Endothelial cell of umbilical vein (primary cell): ENCODE measurements at regions not wholly inside any gene's neighbourhood (a gene's known extent, or its start where the extent isn't known, plus 50 kb on each side); places are given as distances from the start of the nearest gene placed in this dataset.

Experiments used
- BruUV-seq: library from RNA; stranded (reverse); fragments of 400-500 nt; replicated peaks from 2 replicates; lab custom pipeline; 2021; lab: Mats Ljungman, UMichigan
- CTCF ChIA-PET: fragments of 300-600, 350-600 bp; sonication (Branson Sonifier 250); formaldehyde crosslinking; loops from one replicate; lab custom pipeline; 2021; ENCODE audit warnings: antibody characterized with exemption, inconsistent platforms; lab: Charles Lee
- POLR2A ChIA-PET: fragments of 300-600, 350-600 bp; sonication (Branson Sonifier 250); formaldehyde crosslinking; loops from one replicate; lab custom pipeline; 2021; ENCODE audit warnings: antibody characterized with exemption, inconsistent platforms; lab: Charles Lee
- DNase-seq: peaks from one replicate; pipeline ENCODE4 v3.0.0-alpha.2; 2011; ENCODE audit warnings: low read depth, low spot score
- FAIRE-seq: peaks from 2 replicates; lab custom pipeline; 2011; peaks lifted over from hg19 to GRCh38; lab: Jason Lieb, UNC
- H2AFZ ChIP-seq: 2 replicates; pipeline ENCODE4 v1.6.0; 2012; ENCODE audit warnings: low read depth, low read length, control low read depth, inconsistent platforms
- H3K27ac ChIP-seq: 2 replicates; pipeline ENCODE4 v1.5.1; 2011; ENCODE audit warnings: low read depth, mild to moderate bottlenecking, control low read depth, low read length, moderate library complexity; ENCODE audit not compliant: insufficient read depth
- H3K27me3 ChIP-seq, 2 experiments: 2 replicates each; pipeline versions ENCODE4 v1.6.0 to v1.6.1; 2011; ENCODE audit warnings: low read length in 2 of 2, mixed read lengths in 1 of 2; ENCODE audit not compliant: control insufficient read depth in 2 of 2, insufficient read depth in 2 of 2
- H3K36me3 ChIP-seq, 2 experiments: 2 replicates in 1 of 2; 3 replicates in 1 of 2; pipeline ENCODE4 v1.5.1; 2011; ENCODE audit warnings: low read length in 2 of 2, mild to moderate bottlenecking in 1 of 2, moderate library complexity in 1 of 2; ENCODE audit not compliant: control insufficient read depth in 2 of 2, insufficient read depth in 2 of 2; ENCODE audit errors: extremely low read depth in 1 of 2
- H3K4me1 ChIP-seq: 3 replicates; pipeline ENCODE4 v1.5.1; 2011; ENCODE audit warnings: mild to moderate bottlenecking, low read length; ENCODE audit not compliant: control insufficient read depth, insufficient read depth; ENCODE audit errors: extremely low read depth
- H3K4me2 ChIP-seq: 2 replicates; pipeline ENCODE4 v1.6.1; 2011; ENCODE audit warnings: low read length, control low read depth, mixed read lengths; ENCODE audit not compliant: insufficient read depth
- H3K4me3 ChIP-seq, 3 experiments: fragments of 200-600 bp in 1 of 3; sonication (generic), shearing (Covaris generic) in 1 of 3; replicated peaks in 1 of 3; 2 replicates each; pipeline ENCODE4 v1.5.1; 2011 to 2016; ENCODE audit warnings: control low read depth in 3 of 3, low read length in 3 of 3, mild to moderate bottlenecking in 2 of 3, inconsistent platforms in 1 of 3, low read depth in 1 of 3, moderate library complexity in 1 of 3; ENCODE audit not compliant: insufficient read depth in 1 of 3
- H3K79me2 ChIP-seq: 2 replicates; pipeline ENCODE4 v1.6.0; 2012; ENCODE audit warnings: low read length, inconsistent platforms; ENCODE audit not compliant: control insufficient read depth, insufficient read depth
- H3K9ac ChIP-seq: replicated peaks from 2 replicates; pipeline ENCODE3; 2011; ENCODE audit warnings: low read length, control low read depth; ENCODE audit not compliant: insufficient read depth; ENCODE audit errors: extremely low read depth
- H3K9me1 ChIP-seq: replicated peaks from 3 replicates; pipeline ENCODE4 v1.6.0; 2011; ENCODE audit warnings: mild to moderate bottlenecking, low read length; ENCODE audit not compliant: control insufficient read depth, insufficient read depth; ENCODE audit errors: extremely low read depth
- H3K9me3 ChIP-seq: replicated peaks from 2 replicates; pipeline ENCODE4 v1.5.1; 2012; ENCODE audit warnings: low read length, inconsistent platforms; ENCODE audit not compliant: control insufficient read depth, insufficient read depth
- H4K20me1 ChIP-seq: replicated peaks from 2 replicates; pipeline ENCODE3; 2011; ENCODE audit warnings: mild to moderate bottlenecking, low read length; ENCODE audit not compliant: control insufficient read depth, insufficient read depth; ENCODE audit errors: extremely low read depth
- EZH2 ChIP-seq: IDR thresholded peaks from 2 replicates; pipeline ENCODE4 v1.6.1; 2012; ENCODE audit warnings: borderline replicate concordance, low read depth, mild to moderate bottlenecking, moderate library complexity, low read length, inconsistent platforms; ENCODE audit not compliant: severe bottlenecking
- FOS ChIP-seq: IDR thresholded peaks from 2 replicates; pipeline ENCODE4 v1.6.1; 2011; ENCODE audit warnings: mild to moderate bottlenecking, low read length, moderate library complexity, borderline replicate concordance; ENCODE audit not compliant: insufficient read depth
- GATA2 ChIP-seq: IDR thresholded peaks from 2 replicates; pipeline ENCODE4 v1.7.0; 2011; ENCODE audit warnings: low read depth, mild to moderate bottlenecking, moderate library complexity, mixed read lengths, low read length; ENCODE audit not compliant: insufficient read length, insufficient read depth
- JUN ChIP-seq: IDR thresholded peaks from 2 replicates; pipeline ENCODE4 v1.6.1; 2011; ENCODE audit warnings: borderline replicate concordance, low read depth; ENCODE audit not compliant: insufficient read length, insufficient read depth
- MYC ChIP-seq: IDR thresholded peaks from one replicate; pipeline ENCODE4 v1.6.1; 2011; ENCODE audit warnings: mild to moderate bottlenecking, low read depth, low read length
- POLR2A ChIP-seq: IDR thresholded peaks from 2 replicates; pipeline ENCODE4 v1.6.1; 2012; ENCODE audit warnings: low read depth, mild to moderate bottlenecking, control low read depth, low read length
- POLR2AphosphoS5 ChIP-seq: IDR thresholded peaks from 2 replicates; pipeline ENCODE4 v1.6.1; 2012; ENCODE audit warnings: low read depth, mild to moderate bottlenecking, control low read depth, low read length, moderate library complexity; ENCODE audit not compliant: insufficient read depth
- dilution Hi-C: fragments of 300-500 bp; cut with MboI; formaldehyde crosslinking; loops from one replicate; pipeline ENCODE4 v1.15.0; 2019; ENCODE audit warnings: low sequenced_read_pairs; ENCODE audit not compliant: extremely low pct_ligation_motif_present
- intact Hi-C: fragments of 100-400 bp; cut with micrococcal nuclease; formaldehyde crosslinking; loops from one replicate; pipeline ENCODE4 v1.10.0; 2022
- TF ChIP-seq, protein P1 (sequence below), 2 donors: IDR thresholded peaks; 1 replicate in 1 of 2; 2 replicates in 1 of 2; pipeline ENCODE4 v1.5.1; 2011; ENCODE audit warnings: low read length in 2 of 2, mild to moderate bottlenecking in 2 of 2, moderate library complexity in 2 of 2, control low read depth in 1 of 2, inconsistent platforms in 1 of 2, low read depth in 1 of 2; ENCODE audit not compliant: insufficient read depth in 1 of 2; ENCODE audit errors: extremely low read depth in 1 of 2
- TF ChIP-seq, protein P2 (sequence below): IDR thresholded peaks from 2 replicates; pipeline ENCODE4 v1.6.1; 2011; ENCODE audit not compliant: insufficient read depth, insufficient read length

- Histone ChIP-seq H3K36me3 (no peaks in the 10 kb centered on the region), H2AFZ (no peak overlapping the region), H3K9ac (no peak overlapping the region), H3K27ac (no peak overlapping the region), H3K27me3 (no peaks in the 10 kb centered on the region), H3K4me3 (no peak overlapping the region), H3K4me1 (no peaks in the 10 kb centered on the region), H3K9me3 (no peaks in the 10 kb centered on the region), H3K79me2 (no peaks in the 10 kb centered on the region), H3K9me1 (no peaks in the 10 kb centered on the region), H3K4me2 (no peak overlapping the region), H4K20me1 (no peaks in the 10 kb centered on the region)
- CTCF ChIA-PET = no interaction called here
- intact Hi-C loops = no loop called here
- POLR2A ChIA-PET = no interaction called here
- BruUV-seq = no TSS peak
- TF ChIP-seq POLR2A (no peak), GATA2 (no peak), MYC (no peak), FOS (no peak)
- TF ChIP-seq, protein P1, sequence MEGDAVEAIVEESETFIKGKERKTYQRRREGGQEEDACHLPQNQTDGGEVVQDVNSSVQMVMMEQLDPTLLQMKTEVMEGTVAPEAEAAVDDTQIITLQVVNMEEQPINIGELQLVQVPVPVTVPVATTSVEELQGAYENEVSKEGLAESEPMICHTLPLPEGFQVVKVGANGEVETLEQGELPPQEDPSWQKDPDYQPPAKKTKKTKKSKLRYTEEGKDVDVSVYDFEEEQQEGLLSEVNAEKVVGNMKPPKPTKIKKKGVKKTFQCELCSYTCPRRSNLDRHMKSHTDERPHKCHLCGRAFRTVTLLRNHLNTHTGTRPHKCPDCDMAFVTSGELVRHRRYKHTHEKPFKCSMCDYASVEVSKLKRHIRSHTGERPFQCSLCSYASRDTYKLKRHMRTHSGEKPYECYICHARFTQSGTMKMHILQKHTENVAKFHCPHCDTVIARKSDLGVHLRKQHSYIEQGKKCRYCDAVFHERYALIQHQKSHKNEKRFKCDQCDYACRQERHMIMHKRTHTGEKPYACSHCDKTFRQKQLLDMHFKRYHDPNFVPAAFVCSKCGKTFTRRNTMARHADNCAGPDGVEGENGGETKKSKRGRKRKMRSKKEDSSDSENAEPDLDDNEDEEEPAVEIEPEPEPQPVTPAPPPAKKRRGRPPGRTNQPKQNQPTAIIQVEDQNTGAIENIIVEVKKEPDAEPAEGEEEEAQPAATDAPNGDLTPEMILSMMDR (IDR thresholded peaks at IDR 0.05; ENCODE audit: extremely low read depth in 1 of 2, insufficient read depth in 1 of 2, low read depth in 1 of 2, low read length in 2 of 2) = no peak
- TF ChIP-seq, protein P2, sequence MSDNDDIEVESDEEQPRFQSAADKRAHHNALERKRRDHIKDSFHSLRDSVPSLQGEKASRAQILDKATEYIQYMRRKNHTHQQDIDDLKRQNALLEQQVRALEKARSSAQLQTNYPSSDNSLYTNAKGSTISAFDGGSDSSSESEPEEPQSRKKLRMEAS = no peak
- dilution Hi-C loops = no loop called here
- FAIRE-seq (no peak), DNase-seq (no peak)
These were observed 723.9 kb upstream of the ALCAM start for GRCh38 chr3:104642827-104643226.

GRCh38 chr3:104646196-104646595 lies 720.5 kb upstream of the ALCAM start:
- BruUV-seq = no TSS peak
- POLR2A ChIA-PET = no interaction called here
- no peak overlapping the region for H3K4me2 ChIP-seq
- CTCF ChIA-PET = interaction anchor here (0.9 kb wide), 1 partner anchor 24 kb away, joined by 3 read pairs; no protein-coding TSS in a partner anchor
- DNase-seq (no peak), FAIRE-seq (no peak)
- TF ChIP-seq POLR2A (no peak), POLR2AphosphoS5 (no peak), EZH2 (no peak), FOS (no peak), GATA2 (no peak), MYC (no peak), JUN (no peak)
- TF ChIP-seq, protein P1 (IDR thresholded peaks at IDR 0.05; ENCODE audit: extremely low read depth in 1 of 2, insufficient read depth in 1 of 2, low read depth in 1 of 2, low read length in 2 of 2) = no peak
- TF ChIP-seq, protein P2 = no peak
- intact Hi-C loops = no loop called here
- no peaks in the 10 kb centered on the region for H3K79me2 ChIP-seq
- H3K27ac ChIP-seq = no peak overlapping the region
- H3K27me3 ChIP-seq = no peaks in the 10 kb centered on the region
- H3K9me3 ChIP-seq = no peaks in the 10 kb centered on the region
- no peak overlapping the region for H3K9ac ChIP-seq
- no peaks in the 10 kb centered on the region for H3K9me1 ChIP-seq
- H4K20me1 ChIP-seq = no peaks in the 10 kb centered on the region
- dilution Hi-C loops = no loop called here
- H2AFZ ChIP-seq = no peak overlapping the region
- H3K4me1 ChIP-seq = no peaks in the 10 kb centered on the region
- no peak overlapping the region for H3K4me3 ChIP-seq
- no peaks in the 10 kb centered on the region for H3K36me3 ChIP-seq
